Adrenal gland (tissue), 5 donors: ENCODE measurements at regions not wholly inside any gene's neighbourhood (a gene's known extent, or its start where the extent isn't known, plus 50 kb on each side); places are given as distances from the start of the nearest gene placed in this dataset.

Experiments used
- CTCF ChIP-seq, 6 experiments: fragments of 450-650 bp in 4 of 6; fragments of 200-600 bp in 2 of 6; sonication (generic) in 1 of 6; IDR thresholded peaks; 1 replicate in 5 of 6; 2 replicates in 1 of 6; pipeline versions ENCODE4 v1.5.1 to v1.8.0; 2016 to 2021; ENCODE audit warnings: antibody characterized with exemption in 6 of 6, mild to moderate bottlenecking in 2 of 6, moderate library complexity in 1 of 6
- POLR2A ChIP-seq, 2 donors: fragments of 450-650 bp; IDR thresholded peaks; one replicate each; pipeline ENCODE4 v1.6.1; 2017; ENCODE audit warnings: antibody characterized with exemption in 2 of 2, mild to moderate bottlenecking in 2 of 2, moderate library complexity in 1 of 2
- donor health status: DM: no; HTN: no; CAD: no.

- TF ChIP-seq CTCF (IDR thresholded peaks at IDR 0.05): no peak
- TF ChIP-seq POLR2A (IDR thresholded peaks at IDR 0.05): no peak
These were observed 50.0 kb upstream of the LIMCH1 start for GRCh38 chr4:41487868-41488440.
